H7 (cell line): ENCODE measurements at regions not wholly inside any gene's neighbourhood (a gene's known extent, or its start where the extent isn't known, plus 50 kb on each side); places are given as distances from the start of the nearest gene placed in this dataset.

Source experiments
- DNase-seq: peaks from one replicate; pipeline ENCODE4 v3.0.0; 2012
- H3K27me3 ChIP-seq: 2 replicates; pipeline ENCODE4 v1.6.0; 2011; ENCODE audit warnings: mild to moderate bottlenecking, low read length; ENCODE audit not compliant: control insufficient read depth, insufficient read depth
- H3K36me3 ChIP-seq: replicated peaks from 2 replicates; pipeline ENCODE4 v1.5.1; 2011; ENCODE audit warnings: low read length; ENCODE audit not compliant: control insufficient read depth, insufficient read depth
- H3K4me3 ChIP-seq: 2 replicates; pipeline ENCODE4 v1.5.1; 2011; ENCODE audit warnings: low read depth, mild to moderate bottlenecking, control low read depth, low read length, moderate library complexity; ENCODE audit not compliant: insufficient read depth

- Histone ChIP-seq H3K27me3 (no peaks in the 10 kb centered on the region; the same call in 1 of the 2 replicates), H3K4me3 (no peak overlapping the region), H3K36me3 (no peaks in the 10 kb centered on the region)
- no peak for DNase-seq
Observed at GRCh38 chr1:181334724-181335123, 148.6 kb upstream of the CACNA1E start.

GRCh38 chr1:181335631-181336030 lies 147.7 kb upstream of the CACNA1E start:
- H3K36me3 ChIP-seq: no peaks in the 10 kb centered on the region
- no peak for DNase-seq
- no peaks in the 10 kb centered on the region for H3K27me3 ChIP-seq
- no peak overlapping the region for H3K4me3 ChIP-seq

DNA sequence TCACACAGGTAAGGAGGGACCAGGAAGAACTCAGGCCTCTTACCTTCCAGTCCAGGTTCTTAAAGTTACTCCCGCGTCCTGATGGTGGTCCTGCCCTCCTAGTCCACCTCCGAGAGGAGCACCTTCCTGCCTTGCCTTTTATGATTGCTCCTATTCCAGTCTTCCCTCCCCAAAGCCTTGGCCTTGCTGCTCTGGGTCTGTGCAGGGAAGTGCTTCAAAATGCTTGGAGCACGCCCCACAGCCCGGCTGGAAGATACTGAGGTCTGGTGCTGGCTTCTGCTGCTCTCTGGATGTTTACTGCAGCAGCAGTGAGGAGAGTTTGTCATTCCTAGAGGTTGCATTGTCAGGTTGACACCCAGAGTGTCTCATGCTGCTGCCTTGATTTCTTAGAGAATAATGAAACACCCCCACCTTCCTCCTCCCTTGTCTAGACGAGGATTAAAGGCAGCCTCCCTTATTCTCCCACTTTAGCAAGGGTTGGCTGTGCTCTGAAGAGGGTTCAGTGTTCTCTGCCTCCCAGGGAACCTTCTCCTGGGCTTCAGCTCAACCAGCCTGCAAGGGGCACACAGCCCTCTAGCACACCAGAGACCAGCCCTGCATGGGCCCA lies 142.2 kb upstream of the CACNA1E start:
- no peak overlapping the region for H3K4me3 ChIP-seq
- H3K27me3 ChIP-seq: no peaks in the 10 kb centered on the region
- no peak for DNase-seq
- no peaks in the 10 kb centered on the region for H3K36me3 ChIP-seq

GRCh38 chr1:181344091-181344490 lies 139.2 kb upstream of the CACNA1E start:
- DNase-seq: no peak

GRCh38 chr1:181345146-181345545 lies 138.2 kb upstream of the CACNA1E start:
- H3K27me3 ChIP-seq: no peaks in the 10 kb centered on the region
- DNase-seq: no peak
- H3K36me3 ChIP-seq: no peaks in the 10 kb centered on the region
- H3K4me3 ChIP-seq: no peak overlapping the region

More at GRCh38 chr1:181344091-181344490, 139.2 kb upstream of the CACNA1E start:
- no peaks in the 10 kb centered on the region for H3K27me3 ChIP-seq
- no peaks in the 10 kb centered on the region for H3K36me3 ChIP-seq
- no peak overlapping the region for H3K4me3 ChIP-seq

DNA sequence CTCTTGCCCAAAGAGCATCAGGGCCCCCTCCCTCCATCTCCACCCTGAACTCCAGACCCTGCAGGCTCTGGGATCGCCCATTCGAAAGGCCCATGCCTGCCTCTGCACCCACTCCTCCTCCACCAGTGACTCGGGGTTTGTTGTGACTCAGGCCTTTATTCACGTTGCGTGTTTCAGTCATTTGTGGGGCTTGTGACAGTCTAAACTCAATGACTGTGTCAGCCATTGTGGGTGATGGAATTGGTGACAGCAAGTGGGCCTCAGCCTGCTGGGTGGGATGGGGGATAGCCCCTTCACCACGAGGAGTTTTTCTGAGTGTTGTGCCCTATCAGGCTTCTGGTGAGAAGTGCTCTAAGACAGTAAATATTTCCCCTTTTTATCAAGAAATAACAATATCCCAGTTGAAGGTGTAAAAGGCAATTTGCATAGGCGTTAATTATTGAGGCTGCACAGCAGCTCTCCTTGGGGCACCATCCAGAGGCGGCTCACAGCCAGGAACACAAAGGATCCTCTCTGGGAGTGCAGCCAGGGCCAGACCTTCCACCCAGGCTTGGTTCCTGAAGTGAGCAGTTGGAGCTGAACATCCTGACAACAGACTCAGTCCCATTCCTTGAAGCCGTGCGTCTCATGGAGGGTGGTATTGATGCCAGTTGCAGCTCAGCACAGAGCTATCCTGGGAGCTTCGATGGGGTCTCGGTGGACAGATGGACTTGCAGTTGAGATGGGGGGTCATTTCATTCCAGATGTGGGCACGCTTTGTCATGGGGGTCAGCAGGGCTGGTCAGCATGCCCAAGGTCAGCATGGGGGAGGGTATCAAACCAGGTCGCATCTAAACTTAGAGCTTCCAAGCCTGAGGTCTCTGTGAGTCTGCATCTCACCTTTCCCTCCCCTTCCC lies 135.6 kb upstream of the CACNA1E start:
- no peaks in the 10 kb centered on the region for H3K36me3 ChIP-seq
- no peak for DNase-seq
- H3K4me3 ChIP-seq: no peak overlapping the region
- no peaks in the 10 kb centered on the region for H3K27me3 ChIP-seq

DNA sequence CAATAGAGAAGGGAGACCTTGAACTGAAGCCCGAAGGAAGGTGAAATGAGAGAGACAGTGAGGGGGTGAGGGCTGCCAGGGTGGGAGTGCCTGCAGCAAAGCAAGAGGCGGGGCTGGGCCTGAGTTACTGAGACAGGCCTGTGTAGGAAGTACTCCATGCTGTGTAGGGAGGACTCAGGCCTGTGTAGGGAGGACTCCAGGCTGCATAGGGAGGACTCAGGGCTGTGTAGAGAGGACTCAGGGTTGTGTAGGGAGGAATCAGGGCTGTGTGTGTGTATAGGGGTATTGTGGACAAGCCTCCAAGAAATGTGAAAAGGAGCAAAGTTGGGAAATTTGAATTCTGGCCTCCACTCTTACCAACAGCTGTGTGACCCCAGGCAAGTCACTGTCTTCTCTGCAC lies 133.8 kb upstream of the CACNA1E start:
- no peak overlapping the region for H3K4me3 ChIP-seq
- H3K36me3 ChIP-seq: no peaks in the 10 kb centered on the region
- no peaks in the 10 kb centered on the region for H3K27me3 ChIP-seq
- DNase-seq: no peak

DNA sequence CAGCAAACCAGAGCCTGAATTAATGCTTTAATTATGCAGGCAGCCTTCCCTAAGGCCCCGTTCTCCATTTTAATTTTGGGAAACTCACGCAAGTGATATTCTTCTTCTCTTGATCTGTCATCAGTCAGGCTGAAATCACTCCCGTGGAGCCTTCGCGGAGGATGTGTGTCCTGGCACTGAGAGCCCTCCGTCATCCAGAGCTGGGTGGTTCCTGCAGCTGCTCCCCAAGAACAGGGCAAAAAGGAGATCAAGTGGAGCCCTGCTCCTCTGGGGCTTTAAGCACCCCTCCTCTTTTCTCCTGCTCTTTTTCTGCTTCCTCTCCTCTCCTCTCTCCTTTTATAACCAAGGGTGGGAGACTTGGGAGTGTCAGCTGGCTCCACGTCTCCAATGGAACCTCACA lies 133.2 kb upstream of the CACNA1E start:
- no peak for DNase-seq
- Histone ChIP-seq H3K36me3 (no peaks in the 10 kb centered on the region), H3K27me3 (no peaks in the 10 kb centered on the region), H3K4me3 (no peak overlapping the region)

GRCh38 chr1:181351740-181352139 lies 131.6 kb upstream of the CACNA1E start:
- H3K27me3 ChIP-seq: no peaks in the 10 kb centered on the region
- no peak for DNase-seq
- no peak overlapping the region for H3K4me3 ChIP-seq
- H3K36me3 ChIP-seq: no peaks in the 10 kb centered on the region

DNA sequence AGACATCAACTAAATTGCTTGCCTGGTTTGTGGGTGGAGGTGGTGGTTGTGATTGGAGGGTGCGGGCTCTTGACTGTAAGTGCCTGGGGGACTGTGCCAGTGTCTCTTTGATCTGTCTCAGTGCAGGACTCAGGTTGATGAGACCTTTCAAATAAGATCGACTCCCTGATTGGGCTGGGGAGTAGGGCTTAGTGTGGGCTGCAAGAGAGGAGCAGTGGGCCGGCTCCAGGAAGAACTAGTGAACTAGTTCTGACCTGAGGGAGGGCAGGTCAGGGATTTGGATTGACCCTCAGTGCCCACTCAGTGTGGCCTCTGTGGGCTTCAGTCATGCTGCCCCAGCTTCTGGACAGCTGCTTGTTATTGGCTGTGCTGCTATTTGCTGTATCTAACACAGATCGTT lies 130.6 kb upstream of the CACNA1E start:
- H3K4me3 ChIP-seq: no peak overlapping the region
- no peaks in the 10 kb centered on the region for H3K36me3 ChIP-seq
- no peaks in the 10 kb centered on the region for H3K27me3 ChIP-seq
- no peak for DNase-seq

GRCh38 chr1:181353526-181353925 lies 129.8 kb upstream of the CACNA1E start:
- no peaks in the 10 kb centered on the region for H3K27me3 ChIP-seq
- DNase-seq: no peak
- no peak overlapping the region for H3K4me3 ChIP-seq
- H3K36me3 ChIP-seq: no peaks in the 10 kb centered on the region

DNA sequence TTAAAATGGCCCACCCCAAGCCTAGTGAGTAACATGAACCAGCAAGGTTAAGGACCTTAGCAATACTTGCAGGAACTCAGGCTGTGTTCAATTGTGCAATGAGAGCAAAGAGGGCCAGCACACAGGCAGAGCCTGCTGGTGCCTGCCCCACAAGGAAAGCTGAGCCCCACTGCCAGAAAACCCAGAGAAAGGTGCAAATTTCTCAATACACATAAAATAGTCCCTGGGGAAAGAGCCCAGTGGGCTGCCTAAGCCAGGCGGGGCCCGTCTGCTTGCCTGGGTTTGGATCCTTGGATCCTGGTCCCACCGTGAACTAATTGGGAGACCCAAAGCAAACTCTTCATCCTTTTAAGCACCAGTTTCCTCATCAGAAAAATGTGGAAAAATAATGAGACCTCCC lies 128.5 kb upstream of the CACNA1E start:
- no peaks in the 10 kb centered on the region for H3K27me3 ChIP-seq
- no peak for DNase-seq

GRCh38 chr1:181356505-181357340 lies 126.6 kb upstream of the CACNA1E start:
- H3K27me3 ChIP-seq: no peaks in the 10 kb centered on the region
- H3K4me3 ChIP-seq: no peak overlapping the region
- DNase-seq: no peak
- H3K36me3 ChIP-seq: no peaks in the 10 kb centered on the region

More for the DNA sequence above, 128.5 kb upstream of the CACNA1E start:
- no peak overlapping the region for H3K4me3 ChIP-seq
- H3K36me3 ChIP-seq: no peaks in the 10 kb centered on the region

DNA sequence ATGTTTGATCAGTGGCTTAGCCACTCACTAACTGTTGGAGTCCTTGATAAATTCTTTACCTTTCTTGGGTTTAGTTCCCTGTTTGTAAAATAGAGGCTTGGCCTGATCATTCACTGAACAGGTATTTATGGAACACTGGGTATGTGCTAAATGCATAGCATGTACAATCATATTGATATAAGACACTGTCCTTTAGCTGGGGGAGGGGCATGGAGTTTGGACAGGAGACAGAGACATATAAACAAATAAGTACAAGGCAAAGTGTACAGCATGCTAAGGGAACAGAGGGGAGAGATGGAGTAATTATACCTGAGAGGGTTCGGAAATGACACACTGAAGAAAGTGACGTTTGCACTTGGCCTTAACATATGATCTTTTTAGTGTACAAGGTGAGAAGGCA lies 124.3 kb upstream of the CACNA1E start:
- Histone ChIP-seq H3K36me3 (no peaks in the 10 kb centered on the region), H3K27me3 (no peaks in the 10 kb centered on the region), H3K4me3 (no peak overlapping the region)
- DNase-seq: no peak
